AG09309 (cell line): ENCODE measurements at regions not wholly inside any gene's neighbourhood (a gene's known extent, or its start where the extent isn't known, plus 50 kb on each side); places are given as distances from the start of the nearest gene placed in this dataset.

Experiments
- DNase-seq: peaks from one replicate; pipeline ENCODE4 v3.0.0-alpha.2; 2010; ENCODE audit warnings: low read depth
- H3K4me3 ChIP-seq: 2 replicates; pipeline ENCODE4 v1.5.1; 2011; ENCODE audit warnings: mild to moderate bottlenecking, low read depth, low read length, moderate library complexity; ENCODE audit not compliant: control insufficient read depth
- CTCF ChIP-seq: IDR thresholded peaks from 2 replicates; pipeline ENCODE4 v1.5.1; 2011; ENCODE audit warnings: mild to moderate bottlenecking, low read depth, low read length, inconsistent platforms; ENCODE audit not compliant: insufficient read depth, control insufficient read depth; ENCODE audit errors: missing control alignments

GRCh38 chr3:18232317-18232716, 192.8 kb downstream of the SATB1 start:
- no peak for DNase-seq
- H3K4me3 ChIP-seq = no peak overlapping the region
- TF ChIP-seq CTCF = no peak

- DNase-seq = no peak
- no peak overlapping the region for H3K4me3 ChIP-seq
- TF ChIP-seq CTCF = no peak
These were observed 197.1 kb downstream of the SATB1 start for GRCh38 chr3:18228060-18228459.

- TF ChIP-seq CTCF = no peak
- no peak for DNase-seq
- H3K4me3 ChIP-seq = no peak overlapping the region
These were observed 199.4 kb downstream of the SATB1 start for GRCh38 chr3:18225709-18226108.

- H3K4me3 ChIP-seq = no peak overlapping the region
- TF ChIP-seq CTCF = no peak
- DNase-seq = no peak
These were observed 200.7 kb downstream of the SATB1 start for GRCh38 chr3:18224426-18224825.

GRCh38 chr3:18223974-18224373, 201.2 kb downstream of the SATB1 start:
- DNase-seq = no peak
- H3K4me3 ChIP-seq = no peak overlapping the region
- no peak for TF ChIP-seq CTCF

- no peak for DNase-seq
- H3K4me3 ChIP-seq = no peak overlapping the region
- TF ChIP-seq CTCF = no peak
These were observed 201.6 kb downstream of the SATB1 start for GRCh38 chr3:18223571-18223970.

GRCh38 chr3:18222686-18223085, 202.5 kb downstream of the SATB1 start:
- no peak for TF ChIP-seq CTCF
- no peak for DNase-seq
- no peak overlapping the region for H3K4me3 ChIP-seq
